Sigmoid colon (tissue), 4 donors: ENCODE measurements at regions not wholly inside any gene's neighbourhood (a gene's known extent, or its start where the extent isn't known, plus 50 kb on each side); places are given as distances from the start of the nearest gene placed in this dataset.
"Not testable (repeated sequence)": the region's sequence is repeated elsewhere in the genome, so short reads cannot be mapped to it uniquely, and the experiment has no call there.

Experiments used
- CTCF ChIP-seq, 4 experiments: fragments of 450-650 bp in 3 of 4; fragments of 200-600 bp in 1 of 4; IDR thresholded peaks; one replicate each; pipeline ENCODE4 v1.5.1; 2016 to 2019; ENCODE audit warnings: antibody characterized with exemption in 4 of 4, mild to moderate bottlenecking in 3 of 4, moderate library complexity in 2 of 4
- EP300 ChIP-seq, 4 donors: sonication (generic); formaldehyde crosslinking; IDR thresholded peaks; one replicate each; pipeline ENCODE4 v1.6.1; 2017; ENCODE audit warnings: antibody characterized with exemption in 4 of 4
- POLR2A ChIP-seq, 2 donors: fragments of 450-650 bp; IDR thresholded peaks; one replicate each; pipeline ENCODE4 v1.6.1; 2016; ENCODE audit warnings: antibody characterized with exemption in 2 of 2, mild to moderate bottlenecking in 2 of 2, moderate library complexity in 2 of 2
- POLR2AphosphoS5 ChIP-seq, 4 donors: sonication (generic); formaldehyde crosslinking; IDR thresholded peaks; one replicate each; pipeline ENCODE4 v1.6.1; 2017; ENCODE audit warnings: antibody characterized with exemption in 4 of 4

GRCh38 chr2:184421456-184421855 is 176.9 kb upstream of the ZNF804A start:
- not testable (repeated sequence) for TF ChIP-seq CTCF, POLR2A, EP300, POLR2AphosphoS5 (IDR thresholded peaks at IDR 0.05)
